PC-9 (cell line): ENCODE measurements at regions not wholly inside any gene's neighbourhood (a gene's known extent, or its start where the extent isn't known, plus 50 kb on each side); places are given as distances from the start of the nearest gene placed in this dataset.

ENCODE experiments used
- BruUV-seq: library from RNA; stranded (reverse); fragments of 400-500 nt; replicated peaks from 2 replicates; lab custom pipeline; 2021; lab: Mats Ljungman, UMichigan
- CTCF ChIA-PET: fragments of 300-600 bp; sonication (Branson Sonifier 250); formaldehyde crosslinking; loops from one replicate; lab custom pipeline; 2022; ENCODE audit warnings: antibody characterized with exemption; lab: Charles Lee
- POLR2A ChIA-PET: fragments of 300-600 bp; sonication (Branson Sonifier 250); formaldehyde crosslinking; loops from one replicate; lab custom pipeline; 2022; ENCODE audit warnings: antibody characterized with exemption; ENCODE audit not compliant: unreplicated experiment; lab: Charles Lee
- DNase-seq, 2 experiments: peaks; one replicate each; pipeline versions ENCODE4 v3.0.0 to v3.0.0-alpha.2; 2015 to 2022; ENCODE audit warnings: mixed read lengths in 1 of 2
- H2AFZ ChIP-seq: fragments of 200-600 bp; sonication (generic); 2 replicates; pipeline ENCODE4 v1.8.1; 2017; ENCODE audit warnings: antibody characterized with exemption
- H3F3A ChIP-seq: fragments of 200-600 bp; sonication (generic); 2 replicates; pipeline ENCODE4 v1.8.1; 2017; ENCODE audit warnings: antibody characterized with exemption, mild to moderate bottlenecking, low read depth; ENCODE audit not compliant: insufficient read depth
- H3K27ac ChIP-seq: fragments of 200-600 bp; sonication (generic); 2 replicates; pipeline ENCODE4 v1.6.1; 2016; ENCODE audit warnings: mixed run types
- H3K27me3 ChIP-seq: fragments of 200-600 bp; sonication (generic); 2 replicates; pipeline ENCODE4 v1.6.1; 2016; ENCODE audit warnings: low read depth, mixed run types; ENCODE audit not compliant: insufficient read depth
- H3K36me3 ChIP-seq: fragments of 200-600 bp; sonication (generic); 2 replicates; pipeline ENCODE4 v1.6.1; 2016; ENCODE audit warnings: low read depth, mixed run types
- H3K4me1 ChIP-seq: fragments of 200-600 bp; sonication (generic); replicated peaks from 2 replicates; pipeline ENCODE4 v1.6.1; 2016; ENCODE audit warnings: mixed run types; ENCODE audit not compliant: insufficient read depth
- H3K4me2 ChIP-seq: fragments of 200-600 bp; sonication (generic); 2 replicates; pipeline ENCODE4 v1.6.1; 2017; ENCODE audit warnings: mixed run types
- H3K4me3 ChIP-seq: fragments of 200-600 bp; sonication (generic); 2 replicates; pipeline ENCODE4 v1.6.1; 2016; ENCODE audit warnings: mixed run types
- H3K79me2 ChIP-seq: fragments of 200-600 bp; sonication (generic); 2 replicates; pipeline ENCODE4 v1.6.1; 2017; ENCODE audit warnings: low read depth, mixed run types
- H3K9me2 ChIP-seq: fragments of 200-600 bp; sonication (generic); 2 replicates; pipeline ENCODE4 v1.8.1; 2017; ENCODE audit warnings: mild to moderate bottlenecking; ENCODE audit not compliant: insufficient read depth
- H3K9me3 ChIP-seq: fragments of 200-600 bp; sonication (generic); 2 replicates; pipeline ENCODE4 v1.8.1; 2016; ENCODE audit warnings: low read depth; ENCODE audit not compliant: insufficient read depth
- H4K20me1 ChIP-seq: fragments of 200-600 bp; sonication (generic); 2 replicates; pipeline ENCODE4 v1.8.1; 2017; ENCODE audit not compliant: insufficient read depth
- EZH2 ChIP-seq: fragments of 200-600 bp; sonication (generic); IDR thresholded peaks from 2 replicates; pipeline ENCODE4 v1.8.0; 2017; ENCODE audit warnings: antibody characterized with exemption, low read depth
- intact Hi-C: fragments of 100-400 bp; cut with micrococcal nuclease; formaldehyde crosslinking; loops from one replicate; pipeline ENCODE4 v1.10.0; 2022; ENCODE audit not compliant: unreplicated experiment
- TF ChIP-seq, protein P1 (sequence below): fragments of 200-600 bp; sonication (generic); conservative IDR thresholded peaks from 2 replicates; pipeline ENCODE4 v1.6.1; 2017; ENCODE audit warnings: mixed run types, antibody characterized with exemption, mild to moderate bottlenecking, moderate library complexity

- H4K20me1 ChIP-seq = no peaks in the 10 kb centered on the region
- no peak overlapping the region for H3K4me2 ChIP-seq
- ChIA-PET POLR2A (no interaction called here), CTCF (no interaction called here)
- intact Hi-C loops = no loop called here
- H3K36me3 ChIP-seq = no peaks in the 10 kb centered on the region
- peaks cover 43% of the 10 kb centered on the region; the same call in 1 of the 2 replicates for H3K27me3 ChIP-seq
- no peaks in the 10 kb centered on the region for H3K79me2 ChIP-seq
- H3K27ac ChIP-seq = no peak overlapping the region
- no peak for DNase-seq
- no peaks in the 10 kb centered on the region for H3F3A ChIP-seq
- TF ChIP-seq, protein P1, sequence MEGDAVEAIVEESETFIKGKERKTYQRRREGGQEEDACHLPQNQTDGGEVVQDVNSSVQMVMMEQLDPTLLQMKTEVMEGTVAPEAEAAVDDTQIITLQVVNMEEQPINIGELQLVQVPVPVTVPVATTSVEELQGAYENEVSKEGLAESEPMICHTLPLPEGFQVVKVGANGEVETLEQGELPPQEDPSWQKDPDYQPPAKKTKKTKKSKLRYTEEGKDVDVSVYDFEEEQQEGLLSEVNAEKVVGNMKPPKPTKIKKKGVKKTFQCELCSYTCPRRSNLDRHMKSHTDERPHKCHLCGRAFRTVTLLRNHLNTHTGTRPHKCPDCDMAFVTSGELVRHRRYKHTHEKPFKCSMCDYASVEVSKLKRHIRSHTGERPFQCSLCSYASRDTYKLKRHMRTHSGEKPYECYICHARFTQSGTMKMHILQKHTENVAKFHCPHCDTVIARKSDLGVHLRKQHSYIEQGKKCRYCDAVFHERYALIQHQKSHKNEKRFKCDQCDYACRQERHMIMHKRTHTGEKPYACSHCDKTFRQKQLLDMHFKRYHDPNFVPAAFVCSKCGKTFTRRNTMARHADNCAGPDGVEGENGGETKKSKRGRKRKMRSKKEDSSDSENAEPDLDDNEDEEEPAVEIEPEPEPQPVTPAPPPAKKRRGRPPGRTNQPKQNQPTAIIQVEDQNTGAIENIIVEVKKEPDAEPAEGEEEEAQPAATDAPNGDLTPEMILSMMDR = no peak
- H3K9me2 ChIP-seq = no peaks in the 10 kb centered on the region
- H3K9me3 ChIP-seq = no peaks in the 10 kb centered on the region; the same call in 1 of the 2 replicates
- H2AFZ ChIP-seq = no peak overlapping the region
- no peaks in the 10 kb centered on the region for H3K4me1 ChIP-seq
- no TSS peak for BruUV-seq
- H3K4me3 ChIP-seq = no peak overlapping the region
These were observed 156.1 kb upstream of the ERCC6L2 start for GRCh38 chr9:95719354-95719753.

GRCh38 chr9:95718263-95718662, 157.2 kb upstream of the ERCC6L2 start:
- no peaks in the 10 kb centered on the region for H3F3A ChIP-seq
- BruUV-seq = no TSS peak
- H3K4me1 ChIP-seq = no peaks in the 10 kb centered on the region
- no peaks in the 10 kb centered on the region for H4K20me1 ChIP-seq
- no peak for DNase-seq
- H3K9me3 ChIP-seq = no peaks in the 10 kb centered on the region
- H3K27ac ChIP-seq = no peak overlapping the region
- no peak for TF ChIP-seq EZH2
- TF ChIP-seq, protein P1 = no peak
- H3K4me2 ChIP-seq = no peak overlapping the region
- CTCF ChIA-PET = interaction anchor here (0.7 kb wide), 1 partner anchor 188 kb away, joined by 3 read pairs; no protein-coding TSS in a partner anchor
- H2AFZ ChIP-seq = no peak overlapping the region
- intact Hi-C loops = no loop called here
- POLR2A ChIA-PET = no interaction called here
- no peaks in the 10 kb centered on the region for H3K79me2 ChIP-seq
- peaks cover 37% of the 10 kb centered on the region; the same call in 1 of the 2 replicates for H3K27me3 ChIP-seq
- no peaks in the 10 kb centered on the region for H3K36me3 ChIP-seq
- H3K9me2 ChIP-seq = no peaks in the 10 kb centered on the region
- H3K4me3 ChIP-seq = no peak overlapping the region

DNA sequence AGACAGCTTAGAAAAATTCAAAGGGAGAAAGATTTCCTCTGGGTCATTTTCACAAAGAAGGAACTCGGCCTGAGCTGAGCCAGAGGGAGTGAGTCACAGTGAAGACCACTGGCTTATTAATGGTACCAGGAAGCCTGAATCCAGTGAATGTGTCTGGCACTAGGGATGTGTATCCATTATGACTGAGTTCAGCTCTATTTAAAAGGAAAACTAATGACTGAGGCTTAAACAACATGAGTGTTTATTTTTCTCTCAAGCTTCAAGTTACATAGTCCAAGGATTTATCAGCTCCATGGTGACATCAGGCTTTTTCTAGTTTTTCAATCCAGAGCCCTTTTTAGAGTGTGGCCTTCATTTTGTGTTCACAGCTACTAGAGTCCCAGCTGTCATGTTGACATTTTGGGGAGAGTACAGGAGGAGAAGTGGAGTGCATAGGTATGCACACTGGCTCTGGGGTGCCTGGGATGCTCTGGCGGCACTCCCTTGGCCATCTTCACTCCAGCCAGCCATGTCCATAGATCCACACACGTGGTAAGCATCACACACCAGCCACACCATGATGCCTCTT, 159.5 kb upstream of the ERCC6L2 start:
- Histone ChIP-seq H3K4me2 (no peak overlapping the region), H3K9me3 (no peaks in the 10 kb centered on the region), H3K36me3 (no peaks in the 10 kb centered on the region), H3F3A (no peaks in the 10 kb centered on the region), H4K20me1 (no peaks in the 10 kb centered on the region), H3K27me3 (peaks cover 33% of the 10 kb centered on the region), H3K4me1 (no peaks in the 10 kb centered on the region), H3K4me3 (no peak overlapping the region), H3K79me2 (no peaks in the 10 kb centered on the region), H3K27ac (no peak overlapping the region), H3K9me2 (no peaks in the 10 kb centered on the region), H2AFZ (no peak overlapping the region)
- no peak for DNase-seq
- ChIA-PET CTCF (no interaction called here), POLR2A (no interaction called here)
- TF ChIP-seq, protein P1 = no peak
- no peak for TF ChIP-seq EZH2
- BruUV-seq = no TSS peak
- intact Hi-C loops = no loop called here
